Mesothelial cell of epicardium (in vitro differentiated cells): ENCODE measurements at regions not wholly inside any gene's neighbourhood (a gene's known extent, or its start where the extent isn't known, plus 50 kb on each side); places are given as distances from the start of the nearest gene placed in this dataset.

Experiments
- DNase-seq, 2 experiments: peaks; one replicate each; pipeline ENCODE4 v3.0.0; 2021; ENCODE audit warnings: low spot score in 2 of 2; ENCODE audit not compliant: unreplicated experiment in 2 of 2
- H3K27ac Mint-ChIP-seq: 2 replicates; pipeline ENCODE4 v1.8.0; 2021; ENCODE audit warnings: mixed read lengths
- H3K27me3 Mint-ChIP-seq: 2 replicates; pipeline ENCODE4 v1.8.0; 2021; ENCODE audit warnings: low read depth, mixed read lengths
- H3K36me3 Mint-ChIP-seq: 2 replicates; pipeline ENCODE4 v1.8.0; 2021; ENCODE audit warnings: mixed read lengths
- H3K4me1 Mint-ChIP-seq: 2 replicates; pipeline ENCODE4 v1.8.0; 2021; ENCODE audit warnings: mixed read lengths
- H3K4me3 Mint-ChIP-seq: 2 replicates; pipeline ENCODE4 v1.8.0; 2021; ENCODE audit warnings: mild to moderate bottlenecking, moderate library complexity, mixed read lengths
- H3K9me3 Mint-ChIP-seq: 2 replicates; pipeline ENCODE4 v1.8.0; 2021; ENCODE audit warnings: mixed read lengths
- CTCF ChIP-seq: fragments of 200-600 bp; sonication (generic); IDR thresholded peaks from one replicate; pipeline ENCODE4 v1.5.0; 2021; ENCODE audit warnings: antibody characterized with exemption; ENCODE audit not compliant: unreplicated experiment

GRCh38 chr5:31086839-31087415 is 106.6 kb upstream of the CDH6 start:
- TF ChIP-seq CTCF, result no peak
- Mint-ChIP-seq H3K36me3 (no peaks in the 10 kb centered on the region), H3K27me3 (no peaks in the 10 kb centered on the region), H3K4me3 (no peak overlapping the region), H3K4me1 (peaks cover 4% of the 10 kb centered on the region), H3K9me3 (peaks cover 4% of the 10 kb centered on the region), H3K27ac (no peak overlapping the region)
- DNase-seq, result no peak

GRCh38 chr5:31084871-31085270 is 108.6 kb upstream of the CDH6 start:
- peaks cover 4% of the 10 kb centered on the region for H3K4me1 Mint-ChIP-seq
- H3K27me3 Mint-ChIP-seq, result no peaks in the 10 kb centered on the region
- TF ChIP-seq CTCF, result no peak
- H3K4me3 Mint-ChIP-seq, result no peak overlapping the region
- H3K27ac Mint-ChIP-seq, result no peak overlapping the region
- H3K9me3 Mint-ChIP-seq, result peaks cover 4% of the 10 kb centered on the region
- no peak for DNase-seq
- no peaks in the 10 kb centered on the region for H3K36me3 Mint-ChIP-seq

GRCh38 chr5:31083364-31083763 is 110.1 kb upstream of the CDH6 start:
- Mint-ChIP-seq H3K27ac (no peak overlapping the region), H3K27me3 (no peaks in the 10 kb centered on the region), H3K4me1 (peaks cover 7% of the 10 kb centered on the region), H3K36me3 (no peaks in the 10 kb centered on the region), H3K9me3 (peaks cover 4% of the 10 kb centered on the region), H3K4me3 (no peak overlapping the region)
- no peak for TF ChIP-seq CTCF
- DNase-seq, result no peak

GRCh38 chr5:31079668-31080067 is 113.8 kb upstream of the CDH6 start:
- H3K9me3 Mint-ChIP-seq, result peaks cover 13% of the 10 kb centered on the region
- no peak overlapping the region for H3K27ac Mint-ChIP-seq
- no peaks in the 10 kb centered on the region for H3K27me3 Mint-ChIP-seq
- H3K4me1 Mint-ChIP-seq, result peaks cover 3% of the 10 kb centered on the region
- DNase-seq, result no peak
- TF ChIP-seq CTCF, result no peak
- H3K36me3 Mint-ChIP-seq, result no peaks in the 10 kb centered on the region
- H3K4me3 Mint-ChIP-seq, result no peak overlapping the region

- no peak for DNase-seq
- Mint-ChIP-seq H3K9me3 (peaks cover 13% of the 10 kb centered on the region), H3K27me3 (no peaks in the 10 kb centered on the region), H3K27ac (no peak overlapping the region), H3K4me1 (peaks cover 3% of the 10 kb centered on the region), H3K4me3 (no peak overlapping the region), H3K36me3 (no peaks in the 10 kb centered on the region)
- TF ChIP-seq CTCF, result no peak
These were observed 114.5 kb upstream of the CDH6 start for GRCh38 chr5:31078956-31079355.

- no peak for TF ChIP-seq CTCF
- Mint-ChIP-seq H3K4me3 (no peak overlapping the region), H3K36me3 (no peaks in the 10 kb centered on the region), H3K9me3 (peaks cover 13% of the 10 kb centered on the region), H3K27ac (no peak overlapping the region), H3K27me3 (no peaks in the 10 kb centered on the region), H3K4me1 (peaks cover 3% of the 10 kb centered on the region)
- no peak for DNase-seq
These were observed 117.5 kb upstream of the CDH6 start for GRCh38 chr5:31075981-31076380.
